DMS53 (cell line): ENCODE measurements at regions not wholly inside any gene's neighbourhood (a gene's known extent, or its start where the extent isn't known, plus 50 kb on each side); places are given as distances from the start of the nearest gene placed in this dataset.

Source experiments
- DNase-seq: peaks from one replicate; lab custom pipeline; 2025; lab: John Stamatoyannopoulos, UW

GRCh38 chr10:85008488-85009184, 680.2 kb downstream of the CCSER2 start:
- DNase-seq, result peak; percentile 67

- no peak for DNase-seq
These were observed 683.9 kb downstream of the CCSER2 start for GRCh38 chr10:85012305-85012704.

GRCh38 chr10:85026878-85027467, 698.6 kb downstream of the CCSER2 start:
- peak; percentile 26 for DNase-seq

GRCh38 chr10:85032981-85033380, 704.6 kb downstream of the CCSER2 start:
- DNase-seq, result peak; percentile 43

- DNase-seq, result no peak
These were observed 708.3 kb downstream of the CCSER2 start for GRCh38 chr10:85036661-85037060.

- no peak for DNase-seq
These were observed 710.9 kb downstream of the CCSER2 start for GRCh38 chr10:85039311-85039710.

- peak; percentile 75 for DNase-seq
These were observed 714.8 kb downstream of the CCSER2 start for GRCh38 chr10:85043207-85043606.

GRCh38 chr10:85045046-85045445, 716.7 kb downstream of the CCSER2 start:
- DNase-seq, result no peak

- DNase-seq, result no peak
These were observed 718.9 kb downstream of the CCSER2 start for GRCh38 chr10:85047170-85047834.

- DNase-seq, result no peak
These were observed 719.6 kb downstream of the CCSER2 start for GRCh38 chr10:85047979-85048378.

- DNase-seq, result no peak
These were observed 720.3 kb downstream of the CCSER2 start for GRCh38 chr10:85048644-85049043.

GRCh38 chr10:85060944-85061343, 732.6 kb downstream of the CCSER2 start:
- DNase-seq, result no peak

- DNase-seq, result no peak
These were observed 733.0 kb downstream of the CCSER2 start for GRCh38 chr10:85061401-85061800.

- no peak for DNase-seq
These were observed 739.6 kb downstream of the CCSER2 start for GRCh38 chr10:85067955-85068354.

- no peak for DNase-seq
These were observed 752.5 kb downstream of the CCSER2 start for GRCh38 chr10:85080934-85081333.

GRCh38 chr10:85098835-85099521, 770.6 kb downstream of the CCSER2 start:
- no peak for DNase-seq

- no peak for DNase-seq
These were observed 772.1 kb downstream of the CCSER2 start for GRCh38 chr10:85100495-85100894.

GRCh38 chr10:85105614-85106255, 777.3 kb downstream of the CCSER2 start:
- DNase-seq, result peak; percentile 40

GRCh38 chr10:85111271-85111670, 782.9 kb downstream of the CCSER2 start:
- no peak for DNase-seq

GRCh38 chr10:85124603-85125051, 796.2 kb downstream of the CCSER2 start:
- peak; percentile 84 for DNase-seq

- DNase-seq, result no peak
These were observed 808.9 kb downstream of the CCSER2 start for GRCh38 chr10:85137253-85137652.

GRCh38 chr10:85138046-85138445, 809.7 kb downstream of the CCSER2 start:
- no peak for DNase-seq
